Panc1 (cell line): ENCODE measurements at regions not wholly inside any gene's neighbourhood (a gene's known extent, or its start where the extent isn't known, plus 50 kb on each side); places are given as distances from the start of the nearest gene placed in this dataset.

Experiments
- ATAC-seq: fragments of 200-7000 bp; cut with Tn5 transposase; 2 replicates; pipeline ENCODE4 v1.9.1; 2020; ENCODE audit warnings: mild to moderate bottlenecking, moderate library complexity
- BruUV-seq: library from RNA; stranded (reverse); fragments of 400-500 nt; replicated peaks from 2 replicates; lab custom pipeline; 2021; lab: Mats Ljungman, UMichigan
- CTCF ChIA-PET: fragments of 300-600 bp; sonication (Branson Sonifier 250); formaldehyde crosslinking; loops from one replicate; lab custom pipeline; 2022; ENCODE audit warnings: antibody characterized with exemption; lab: Charles Lee
- POLR2A ChIA-PET: fragments of 300-600 bp; sonication (Branson Sonifier 250); formaldehyde crosslinking; loops from one replicate; lab custom pipeline; 2022; ENCODE audit warnings: antibody characterized with exemption; lab: Charles Lee
- DNase-seq: peaks from one replicate; pipeline ENCODE4 v3.0.0-alpha.2; 2010; ENCODE audit warnings: low read depth, low spot score
- H3K27ac ChIP-seq: 2 replicates; pipeline ENCODE4 v1.5.1; 2011; ENCODE audit warnings: mild to moderate bottlenecking, low read length, inconsistent platforms
- H3K27me3 ChIP-seq: fragments of 200-500 bp; sonication (Bioruptor generic); 2 replicates; pipeline ENCODE4 v1.6.0; 2014; ENCODE audit warnings: low read length, inconsistent platforms; ENCODE audit not compliant: control insufficient read depth, insufficient read depth
- H3K36me3 ChIP-seq: fragments of 200-500 bp; sonication (Bioruptor generic); 2 replicates; pipeline ENCODE4 v1.5.1; 2014; ENCODE audit warnings: inconsistent platforms, mild to moderate bottlenecking, low read length, moderate library complexity; ENCODE audit not compliant: control insufficient read depth, insufficient read depth
- H3K4me1 ChIP-seq: 2 replicates; pipeline ENCODE4 v1.5.1; 2011; ENCODE audit warnings: inconsistent platforms, mild to moderate bottlenecking, low read length, moderate library complexity; ENCODE audit not compliant: control insufficient read depth, insufficient read depth
- H3K4me3 ChIP-seq, 2 experiments: 2 replicates each; pipeline ENCODE4 v1.5.1; 2011 to 2012; ENCODE audit warnings: low read depth in 2 of 2, low read length in 2 of 2, mild to moderate bottlenecking in 2 of 2, inconsistent platforms in 1 of 2, moderate library complexity in 1 of 2
- H3K9me3 ChIP-seq: fragments of 200-500 bp; sonication (Bioruptor generic); 2 replicates; pipeline ENCODE4 v1.5.1; 2014; ENCODE audit warnings: low read depth, mild to moderate bottlenecking, inconsistent platforms, low read length, moderate library complexity; ENCODE audit not compliant: control insufficient read depth, insufficient read depth
- POLR2AphosphoS5 ChIP-seq: IDR thresholded peaks from 2 replicates; pipeline ENCODE4 v1.6.1; 2012; ENCODE audit warnings: mild to moderate bottlenecking, low read depth, low read length, moderate library complexity
- REST ChIP-seq, 2 experiments: IDR thresholded peaks; 2 replicates each; pipeline ENCODE4 v1.6.1; 2011 to 2012; ENCODE audit warnings: low read depth in 2 of 2, control low read depth in 1 of 2, low read length in 1 of 2, mild to moderate bottlenecking in 1 of 2, moderate library complexity in 1 of 2; ENCODE audit not compliant: insufficient read depth in 1 of 2
- SIN3A ChIP-seq: IDR thresholded peaks from 2 replicates; pipeline ENCODE4 v1.6.1; 2012; ENCODE audit warnings: low read depth, mild to moderate bottlenecking, low read length, moderate library complexity, borderline replicate concordance; ENCODE audit not compliant: insufficient read depth
- TCF7L2 ChIP-seq: IDR thresholded peaks from 2 replicates; pipeline ENCODE4 v1.6.1; 2011; ENCODE audit warnings: mild to moderate bottlenecking, low read depth, low read length, inconsistent platforms
- in situ Hi-C: cut with HindIII; loops from 2 replicates; pipeline ENCODE4 v1.10.0; 2016; ENCODE audit warnings: low sequenced_read_pairs, low pct_unique_long_range_greater_than_20kb
- intact Hi-C: fragments of 100-400 bp; cut with micrococcal nuclease; formaldehyde crosslinking; loops from one replicate; pipeline ENCODE4 v1.10.0; 2022; ENCODE audit not compliant: unreplicated experiment
- TF ChIP-seq, protein P1 (sequence below): fragments of 450-650 bp; IDR thresholded peaks from 2 replicates; pipeline ENCODE4 v1.5.1; 2017; ENCODE audit warnings: mild to moderate bottlenecking

DNA sequence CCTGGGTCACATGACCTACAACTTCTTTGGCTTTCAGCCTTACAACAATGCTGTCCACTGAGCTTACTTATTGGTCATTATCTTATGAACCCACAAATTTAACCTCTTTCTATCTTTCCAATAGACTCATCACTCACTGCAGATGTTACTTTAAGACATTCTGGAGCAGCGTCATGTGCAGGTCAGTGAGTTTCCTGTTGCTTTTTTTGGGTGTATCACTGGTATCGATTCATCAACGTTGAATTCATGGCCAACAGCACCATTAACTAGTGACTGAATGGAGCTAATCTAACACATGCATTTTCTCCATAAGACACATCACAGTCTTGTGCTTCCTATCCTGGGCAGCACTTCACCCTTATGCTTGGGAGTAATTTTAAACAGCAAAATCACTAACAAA, 672.6 kb upstream of the CDH18 start:
- Histone ChIP-seq H3K36me3 (no peaks in the 10 kb centered on the region), H3K9me3 (no peaks in the 10 kb centered on the region), H3K4me3 (no peak overlapping the region), H3K27ac (no peak overlapping the region), H3K27me3 (no peaks in the 10 kb centered on the region), H3K4me1 (no peaks in the 10 kb centered on the region)
- no peak for TF ChIP-seq REST (IDR thresholded peaks at IDR 0.05; ENCODE audit: insufficient read depth in 1 of 2, low read depth in 2 of 2, low read length in 1 of 2)
- no peak for ATAC-seq
- DNase-seq, result no peak
- ChIA-PET CTCF (no interaction called here), POLR2A (no interaction called here)
- no TSS peak for BruUV-seq
- in situ Hi-C loops (no loop called here), intact Hi-C loops (no loop called here)

DNA sequence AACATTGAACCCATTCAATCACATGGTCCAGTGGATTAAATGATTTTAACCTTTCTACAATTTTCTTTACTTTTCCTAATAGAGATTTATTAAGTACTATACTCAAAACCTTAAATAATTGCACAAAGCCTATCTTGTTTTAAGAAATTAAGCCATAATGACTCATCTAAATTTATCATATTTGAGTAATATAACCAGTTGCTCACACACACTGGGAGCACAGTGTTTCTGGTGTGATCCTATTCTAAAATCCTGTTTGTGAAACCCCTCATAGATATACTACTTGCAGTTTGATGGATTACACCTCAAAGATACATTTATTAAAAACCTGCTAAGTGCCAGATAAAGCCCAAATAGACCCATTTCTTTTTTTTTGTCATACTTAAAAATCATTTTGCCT, 668.3 kb upstream of the CDH18 start:
- TF ChIP-seq SIN3A (no peak), TCF7L2 (no peak), POLR2AphosphoS5 (no peak), REST (IDR thresholded peaks at IDR 0.05; ENCODE audit: insufficient read depth in 1 of 2, low read depth in 2 of 2, low read length in 1 of 2) (no peak)
- TF ChIP-seq, protein P1, sequence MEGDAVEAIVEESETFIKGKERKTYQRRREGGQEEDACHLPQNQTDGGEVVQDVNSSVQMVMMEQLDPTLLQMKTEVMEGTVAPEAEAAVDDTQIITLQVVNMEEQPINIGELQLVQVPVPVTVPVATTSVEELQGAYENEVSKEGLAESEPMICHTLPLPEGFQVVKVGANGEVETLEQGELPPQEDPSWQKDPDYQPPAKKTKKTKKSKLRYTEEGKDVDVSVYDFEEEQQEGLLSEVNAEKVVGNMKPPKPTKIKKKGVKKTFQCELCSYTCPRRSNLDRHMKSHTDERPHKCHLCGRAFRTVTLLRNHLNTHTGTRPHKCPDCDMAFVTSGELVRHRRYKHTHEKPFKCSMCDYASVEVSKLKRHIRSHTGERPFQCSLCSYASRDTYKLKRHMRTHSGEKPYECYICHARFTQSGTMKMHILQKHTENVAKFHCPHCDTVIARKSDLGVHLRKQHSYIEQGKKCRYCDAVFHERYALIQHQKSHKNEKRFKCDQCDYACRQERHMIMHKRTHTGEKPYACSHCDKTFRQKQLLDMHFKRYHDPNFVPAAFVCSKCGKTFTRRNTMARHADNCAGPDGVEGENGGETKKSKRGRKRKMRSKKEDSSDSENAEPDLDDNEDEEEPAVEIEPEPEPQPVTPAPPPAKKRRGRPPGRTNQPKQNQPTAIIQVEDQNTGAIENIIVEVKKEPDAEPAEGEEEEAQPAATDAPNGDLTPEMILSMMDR, result no peak
- intact Hi-C loops (no loop called here), in situ Hi-C loops (no loop called here)
- DNase-seq (no peak), ATAC-seq (no peak)
- Histone ChIP-seq H3K27me3 (no peaks in the 10 kb centered on the region), H3K4me1 (no peaks in the 10 kb centered on the region), H3K4me3 (no peak overlapping the region), H3K9me3 (no peaks in the 10 kb centered on the region), H3K27ac (no peak overlapping the region), H3K36me3 (no peaks in the 10 kb centered on the region)
- BruUV-seq, result no TSS peak
- ChIA-PET CTCF (no interaction called here), POLR2A (no interaction called here)
